H9 (cell line): ENCODE measurements at regions not wholly inside any gene's neighbourhood (a gene's known extent, or its start where the extent isn't known, plus 50 kb on each side); places are given as distances from the start of the nearest gene placed in this dataset.

Experiments used
- DNase-seq: peaks from one replicate; pipeline ENCODE4 v3.0.0-alpha.2; 2017
- H2AFZ ChIP-seq: one replicate; pipeline ENCODE4 v1.6.1; 2013; ENCODE audit warnings: mild to moderate bottlenecking, low read length, control low read depth, moderate library complexity
- H2AK5ac ChIP-seq: 2 replicates; pipeline ENCODE4 v1.6.1; 2013; ENCODE audit warnings: low read length, control low read depth, mixed read lengths; ENCODE audit not compliant: insufficient read length
- H2BK120ac ChIP-seq: one replicate; pipeline ENCODE4 v1.6.1; 2013; ENCODE audit warnings: low read depth, mild to moderate bottlenecking, low read length, control low read depth, inconsistent platforms; ENCODE audit not compliant: poor library complexity, severe bottlenecking
- H2BK12ac ChIP-seq: 2 replicates; pipeline ENCODE4 v1.6.1; 2013; ENCODE audit warnings: low read length, control low read depth, mixed read lengths, low read depth; ENCODE audit not compliant: insufficient read length
- H2BK15ac ChIP-seq: 2 replicates; pipeline ENCODE4 v1.6.1; 2013; ENCODE audit warnings: low read depth, low read length, control low read depth
- H2BK20ac ChIP-seq: one replicate; pipeline ENCODE4 v1.6.1; 2013; ENCODE audit warnings: low read depth, mild to moderate bottlenecking, low read length, control low read depth, inconsistent platforms; ENCODE audit not compliant: poor library complexity, severe bottlenecking
- H2BK5ac ChIP-seq: 2 replicates; pipeline ENCODE4 v1.6.1; 2013; ENCODE audit warnings: low read length, control low read depth, mixed read lengths; ENCODE audit not compliant: insufficient read length
- H3K14ac ChIP-seq: 2 replicates; pipeline ENCODE4 v1.6.1; 2013; ENCODE audit warnings: low read length, control low read depth; ENCODE audit not compliant: insufficient read depth
- H3K18ac ChIP-seq: 2 replicates; pipeline ENCODE4 v1.6.1; 2013; ENCODE audit warnings: low read depth, mild to moderate bottlenecking, mixed read lengths, low read length, control low read depth; ENCODE audit not compliant: insufficient read length
- H3K23ac ChIP-seq: 2 replicates; pipeline ENCODE4 v1.6.1; 2013; ENCODE audit warnings: low read length, control low read depth, mixed read lengths, low read depth; ENCODE audit not compliant: insufficient read length
- H3K23me2 ChIP-seq: 2 replicates; pipeline ENCODE4 v1.6.1; 2013; ENCODE audit warnings: low read depth, mild to moderate bottlenecking, mixed read lengths, low read length, control low read depth; ENCODE audit not compliant: insufficient read length, poor library complexity, severe bottlenecking
- H3K27ac ChIP-seq: 2 replicates; pipeline ENCODE4 v1.5.1; 2013; ENCODE audit warnings: low read length, control low read depth, mixed read lengths, low read depth; ENCODE audit not compliant: insufficient read length
- H3K27me3 ChIP-seq: 2 replicates; pipeline ENCODE4 v1.6.1; 2013; ENCODE audit warnings: low read length, control low read depth, inconsistent platforms; ENCODE audit not compliant: insufficient read depth
- H3K4ac ChIP-seq: 2 replicates; pipeline ENCODE4 v1.6.1; 2013; ENCODE audit warnings: low read depth, mild to moderate bottlenecking, control low read depth, inconsistent platforms, low read length, moderate library complexity
- H3K4me1 ChIP-seq: 2 replicates; pipeline ENCODE4 v1.6.1; 2013; ENCODE audit warnings: low read length, control low read depth, inconsistent platforms; ENCODE audit not compliant: insufficient read depth
- H3K4me2 ChIP-seq: 2 replicates; pipeline ENCODE4 v1.6.1; 2013; ENCODE audit warnings: low read length, control low read depth, mixed read lengths; ENCODE audit not compliant: insufficient read length, insufficient read depth
- H3K56ac ChIP-seq: 2 replicates; pipeline ENCODE4 v1.6.1; 2013; ENCODE audit warnings: low read depth, mild to moderate bottlenecking, mixed read lengths, low read length, control low read depth; ENCODE audit not compliant: insufficient read length
- H3K79me1 ChIP-seq: 2 replicates; pipeline ENCODE4 v1.6.1; 2013; ENCODE audit warnings: low read depth, mild to moderate bottlenecking, moderate library complexity, low read length, control low read depth, inconsistent platforms; ENCODE audit not compliant: insufficient read depth, poor library complexity, severe bottlenecking
- H3K79me2 ChIP-seq: 2 replicates; pipeline ENCODE4 v1.6.1; 2013; ENCODE audit warnings: low read length, control low read depth, inconsistent platforms; ENCODE audit not compliant: insufficient read depth
- H3K9ac ChIP-seq: 2 replicates; pipeline ENCODE4 v1.6.1; 2013; ENCODE audit warnings: low read length, control low read depth, mixed read lengths; ENCODE audit not compliant: insufficient read length; ENCODE audit errors: extremely low read depth
- H3K9me3 ChIP-seq: one replicate; pipeline ENCODE4 v1.6.1; 2013; ENCODE audit warnings: low read depth, low read length, inconsistent platforms; ENCODE audit not compliant: control insufficient read depth
- H3T11ph ChIP-seq: one replicate; pipeline ENCODE4 v1.6.1; 2013; ENCODE audit warnings: mild to moderate bottlenecking, low read length, control low read depth, inconsistent platforms
- H4K20me1 ChIP-seq: one replicate; pipeline ENCODE4 v1.6.1; 2013; ENCODE audit not compliant: control insufficient read depth, insufficient read length, insufficient read depth
- H4K5ac ChIP-seq: 2 replicates; pipeline ENCODE4 v1.6.1; 2013; ENCODE audit warnings: low read depth, mild to moderate bottlenecking, mixed read lengths, low read length, control low read depth; ENCODE audit not compliant: insufficient read length
- H4K8ac ChIP-seq: replicated peaks from 2 replicates; pipeline ENCODE4 v1.6.1; 2013; ENCODE audit warnings: low read length, control low read depth, mixed read lengths, low read depth; ENCODE audit not compliant: insufficient read length
- H4K91ac ChIP-seq: 2 replicates; pipeline ENCODE4 v1.6.1; 2013; ENCODE audit warnings: low read depth, mild to moderate bottlenecking, moderate library complexity, mixed read lengths, low read length, control low read depth; ENCODE audit not compliant: insufficient read length
- H3K27ac Mint-ChIP-seq, 3 experiments: 2 replicates in 2 of 3; 3 replicates in 1 of 3; pipeline ENCODE4 v1.8.0; 2020 to 2021; ENCODE audit warnings: mixed read lengths in 3 of 3, mild to moderate bottlenecking in 1 of 3, moderate library complexity in 1 of 3
- H3K27me3 Mint-ChIP-seq: 2 replicates; pipeline ENCODE4 v1.8.0; 2021; ENCODE audit warnings: low read depth, mild to moderate bottlenecking, moderate library complexity, mixed read lengths
- H3K36me3 Mint-ChIP-seq, 3 experiments: 2 replicates in 2 of 3; 3 replicates in 1 of 3; pipeline ENCODE4 v1.8.0; 2020 to 2021; ENCODE audit warnings: low read depth in 3 of 3, mixed read lengths in 3 of 3; ENCODE audit not compliant: insufficient read depth in 1 of 3
- H3K4me1 Mint-ChIP-seq, 2 experiments: 2 replicates each; pipeline ENCODE4 v1.8.0; 2020; ENCODE audit warnings: mixed read lengths in 2 of 2
- H3K4me3 Mint-ChIP-seq, 2 experiments: 2 replicates in 1 of 2; 3 replicates in 1 of 2; pipeline ENCODE4 v1.8.0; 2020 to 2021; ENCODE audit warnings: mild to moderate bottlenecking in 2 of 2, mixed read lengths in 2 of 2, moderate library complexity in 1 of 2
- H3K9me3 Mint-ChIP-seq, 2 experiments: 2 replicates in 1 of 2; 3 replicates in 1 of 2; pipeline ENCODE4 v1.8.0; 2020; ENCODE audit warnings: mild to moderate bottlenecking in 2 of 2, mixed read lengths in 2 of 2, moderate library complexity in 1 of 2
- WGBS: extraction: QIAGEN DNeasy Blood & Tissue Kit; methylation state at CpG from one replicate; pipeline ENCODE4 v1.1.7; 2013; ENCODE audit warnings: missing lambda C conversion rate, low lambda C conversion rate, mixed read lengths; ENCODE audit not compliant: insufficient read length; ENCODE audit errors: extremely low coverage; 5-methylcytosine and 5-hydroxymethylcytosine counted together
- TF ChIP-seq, protein P1 (sequence below): fragments of 200-600 bp; sonication (generic); conservative IDR thresholded peaks from 3 replicates; pipeline ENCODE4 v1.8.0; 2021; ENCODE audit warnings: antibody characterized with exemption, mild to moderate bottlenecking

- H4K91ac ChIP-seq: no peak overlapping the region
- H3K23me2 ChIP-seq: peaks cover 3% of the 10 kb centered on the region
- no peak overlapping the region for H3K18ac ChIP-seq
- Mint-ChIP-seq H3K27me3 (no peaks in the 10 kb centered on the region), H3K36me3 (peaks cover 0 to 16% (median 9%) of the 10 kb centered on the region in 3 experiments; a peak in 4 of 7 replicates), H3K27ac (no peak overlapping the region), H3K4me1 (0 out of 4 replicates have a peak, but pooled peaks cover 0 to 5% of the 10 kb centered on the region in 2 experiments), H3K4me3 (no peak overlapping the region), H3K9me3 (peaks cover 4 to 7% of the 10 kb centered on the region in 2 experiments)
- no peak overlapping the region for H2AFZ ChIP-seq
- H4K20me1 ChIP-seq: no peaks in the 10 kb centered on the region
- H2AK5ac ChIP-seq: no peak overlapping the region
- H2BK120ac ChIP-seq: no peak overlapping the region
- no peak overlapping the region for H3K9ac ChIP-seq
- H3K79me1 ChIP-seq: no peaks in the 10 kb centered on the region
- H4K8ac ChIP-seq: no peak overlapping the region
- no peak overlapping the region for H3K56ac ChIP-seq
- no peak overlapping the region for H2BK12ac ChIP-seq
- H2BK15ac ChIP-seq: no peak overlapping the region
- H3K79me2 ChIP-seq: no peaks in the 10 kb centered on the region
- H2BK20ac ChIP-seq: no peak overlapping the region
- H2BK5ac ChIP-seq: no peak overlapping the region
- no peak overlapping the region for H3K23ac ChIP-seq
- no peak overlapping the region for H3T11ph ChIP-seq
- H3K27me3 ChIP-seq: no peaks in the 10 kb centered on the region
- no CpG with 5 or more reads among the region's 7 CpGs for WGBS
- no peaks in the 10 kb centered on the region for H3K9me3 ChIP-seq
- DNase-seq: no peak
- no peak overlapping the region for H3K27ac ChIP-seq
- H3K4ac ChIP-seq: no peak overlapping the region
- no peak overlapping the region for H3K4me2 ChIP-seq
- H3K4me1 ChIP-seq: no peaks in the 10 kb centered on the region; the same call in 1 of the 2 replicates
- TF ChIP-seq, protein P1, sequence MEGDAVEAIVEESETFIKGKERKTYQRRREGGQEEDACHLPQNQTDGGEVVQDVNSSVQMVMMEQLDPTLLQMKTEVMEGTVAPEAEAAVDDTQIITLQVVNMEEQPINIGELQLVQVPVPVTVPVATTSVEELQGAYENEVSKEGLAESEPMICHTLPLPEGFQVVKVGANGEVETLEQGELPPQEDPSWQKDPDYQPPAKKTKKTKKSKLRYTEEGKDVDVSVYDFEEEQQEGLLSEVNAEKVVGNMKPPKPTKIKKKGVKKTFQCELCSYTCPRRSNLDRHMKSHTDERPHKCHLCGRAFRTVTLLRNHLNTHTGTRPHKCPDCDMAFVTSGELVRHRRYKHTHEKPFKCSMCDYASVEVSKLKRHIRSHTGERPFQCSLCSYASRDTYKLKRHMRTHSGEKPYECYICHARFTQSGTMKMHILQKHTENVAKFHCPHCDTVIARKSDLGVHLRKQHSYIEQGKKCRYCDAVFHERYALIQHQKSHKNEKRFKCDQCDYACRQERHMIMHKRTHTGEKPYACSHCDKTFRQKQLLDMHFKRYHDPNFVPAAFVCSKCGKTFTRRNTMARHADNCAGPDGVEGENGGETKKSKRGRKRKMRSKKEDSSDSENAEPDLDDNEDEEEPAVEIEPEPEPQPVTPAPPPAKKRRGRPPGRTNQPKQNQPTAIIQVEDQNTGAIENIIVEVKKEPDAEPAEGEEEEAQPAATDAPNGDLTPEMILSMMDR: no peak
- no peak overlapping the region for H3K14ac ChIP-seq
- no peak overlapping the region for H4K5ac ChIP-seq
Measured at GRCh38 chr2:34567128-34567527, 968.0 kb upstream of the FAM98A start.
